Activated naive CD4-positive, alpha-beta T cell treated with anti-CD3 and anti-CD28 coated beads for 36 hours (primary cell): ENCODE measurements at regions not wholly inside any gene's neighbourhood (a gene's known extent, or its start where the extent isn't known, plus 50 kb on each side); places are given as distances from the start of the nearest gene placed in this dataset.

Experiments
- CTCF ChIA-PET: fragments of 350-600 bp; sonication (Branson Sonifier 250); formaldehyde crosslinking; loops from one replicate; lab custom pipeline; 2021; ENCODE audit warnings: antibody characterized with exemption; lab: Charles Lee
- DNase-seq: peaks from one replicate; pipeline ENCODE4 v3.0.0-alpha.2; 2020
- H3K27ac Mint-ChIP-seq: one replicate; pipeline ENCODE4 v1.8.0; 2021; ENCODE audit warnings: mild to moderate bottlenecking, mixed read lengths
- H3K27me3 Mint-ChIP-seq: one replicate; pipeline ENCODE4 v1.8.0; 2021; ENCODE audit warnings: low read depth, mixed read lengths
- H3K36me3 Mint-ChIP-seq: one replicate; pipeline ENCODE4 v1.8.0; 2021; ENCODE audit warnings: low read depth, mixed read lengths
- H3K4me1 Mint-ChIP-seq: one replicate; pipeline ENCODE4 v1.8.0; 2021; ENCODE audit warnings: low read depth, mixed read lengths
- H3K4me3 Mint-ChIP-seq: one replicate; pipeline ENCODE4 v1.8.0; 2021; ENCODE audit warnings: mild to moderate bottlenecking, moderate library complexity, mixed read lengths
- H3K9me3 Mint-ChIP-seq: one replicate; pipeline ENCODE4 v1.8.0; 2021; ENCODE audit warnings: mixed read lengths
- intact Hi-C: fragments of 100-400 bp; cut with micrococcal nuclease; formaldehyde crosslinking; loops from one replicate; pipeline ENCODE4 v1.15.1; 2023

GRCh38 chr2:165008730-165009315 is 53.5 kb upstream of the SLC38A11 start:
- intact Hi-C loops = no loop called here
- H3K9me3 Mint-ChIP-seq = no peaks in the 10 kb centered on the region
- H3K27me3 Mint-ChIP-seq = peaks cover 22% of the 10 kb centered on the region
- no peak for DNase-seq
- H3K36me3 Mint-ChIP-seq = no peaks in the 10 kb centered on the region
- no peak overlapping the region for H3K27ac Mint-ChIP-seq
- CTCF ChIA-PET = no interaction called here
- H3K4me1 Mint-ChIP-seq = no peaks in the 10 kb centered on the region
- H3K4me3 Mint-ChIP-seq = no peak overlapping the region

DNA sequence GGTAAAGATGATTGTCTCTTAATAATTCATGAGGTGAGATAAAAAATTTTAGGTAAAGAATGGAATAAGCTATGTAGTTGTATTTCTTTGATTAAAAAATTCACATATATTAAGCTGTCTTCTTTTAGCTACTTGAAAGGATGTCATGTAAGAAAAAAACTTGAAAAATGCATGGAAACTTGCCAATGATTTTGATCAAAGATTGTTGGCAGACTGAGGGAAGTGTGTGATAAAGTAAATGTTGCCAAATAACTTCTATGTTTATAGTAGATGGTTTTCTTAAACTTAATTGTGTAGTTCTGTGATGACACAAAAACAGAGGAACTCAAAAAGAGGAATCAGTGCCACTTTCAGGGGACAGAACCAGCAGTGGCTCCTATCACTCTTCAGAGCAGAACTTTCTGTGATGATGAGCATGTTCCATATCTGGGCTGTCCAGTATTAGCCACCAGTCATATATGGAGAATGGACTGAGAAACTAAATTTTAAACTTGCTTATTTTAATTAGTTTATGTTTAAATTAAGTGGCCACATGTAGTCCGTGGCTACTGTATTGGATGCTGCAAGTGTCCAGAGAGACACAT is 51.9 kb upstream of the SLC38A11 start:
- Mint-ChIP-seq H3K4me3 (no peak overlapping the region), H3K27me3 (peaks cover 21% of the 10 kb centered on the region)

More for the DNA sequence above, 51.9 kb upstream of the SLC38A11 start:
- DNase-seq = no peak
- Mint-ChIP-seq H3K36me3 (no peaks in the 10 kb centered on the region), H3K9me3 (no peaks in the 10 kb centered on the region), H3K4me1 (no peaks in the 10 kb centered on the region), H3K27ac (no peak overlapping the region)
- CTCF ChIA-PET = interaction anchor here (0.6 to 1.4 kb wide), 2 partner anchors 9 to 212 kb away, joined by 3 to 4 read pairs; no protein-coding TSS in a partner anchor
- intact Hi-C loops = no loop called here
